ENCODE measurements at regions not wholly inside any gene's neighbourhood (a gene's known extent, or its start where the extent isn't known, plus 50 kb on each side); places are given as distances from the start of the nearest gene placed in this dataset.

- no peaks in the 10 kb centered on the region for H4K20me1 ChIP-seq (ENCODE audit: insufficient read depth)
- H3K9ac ChIP-seq: no peak overlapping the region
- H3F3A ChIP-seq (replicated peaks; ENCODE audit: insufficient read depth): peaks cover 15% of the 10 kb centered on the region
- H3K4me2 ChIP-seq: peak overlapping the region; percentile 56
- H3K9me2 ChIP-seq: no peaks in the 10 kb centered on the region
- H3K4me1 ChIP-seq (ENCODE audit: control insufficient read depth in 1 of 2, insufficient read depth in 2 of 2, low read depth in 1 of 2, low read length in 1 of 2): no peaks in the 10 kb centered on the region; a peak in 3 of 4 replicates
- peaks cover 2% of the 10 kb centered on the region; the same call in 1 of the 2 replicates for H3K27me3 ChIP-seq (ENCODE audit: insufficient read depth)
- H3K79me2 ChIP-seq (ENCODE audit: insufficient read depth): no peaks in the 10 kb centered on the region
- WGBS (ENCODE audit: low lambda C conversion rate): 11% methylated on average over 7 of the region's 7 CpGs
- no peak overlapping the region for H3K4me3 ChIP-seq (ENCODE audit: low read depth in 2 of 2, low read length in 1 of 2)
- CTCF ChIA-PET: interaction anchor here (0.6 to 1.5 kb wide), 2 partner anchors 12 to 85 kb away, joined by 3 read pairs; no protein-coding TSS in a partner anchor
- POLR2A ChIA-PET: no interaction called here
- no peaks in the 10 kb centered on the region for H3K9me3 ChIP-seq
- DNase-seq: no peak
- H3K36me3 ChIP-seq (replicated peaks in 1 of 2; ENCODE audit: control insufficient read depth in 1 of 2, insufficient read depth in 2 of 2, low read length in 1 of 2): no peaks in the 10 kb centered on the region
- no peak overlapping the region for H2AFZ ChIP-seq (ENCODE audit: low read depth)
- peak overlapping the region in 1 of 2 experiments; percentile 32; a peak in 1 of 4 replicates for H3K27ac ChIP-seq (ENCODE audit: low read depth in 2 of 2, low read length in 1 of 2)
- no peak for TF ChIP-seq NRF1 (IDR thresholded peaks at IDR 0.05; ENCODE audit: low read depth, low read length)
- TF ChIP-seq JUND (IDR thresholded peaks at IDR 0.05): peak; percentile 91
- TF ChIP-seq RCOR1 (IDR thresholded peaks at IDR 0.05; ENCODE audit: low read length): no peak
- TF ChIP-seq TCF12 (IDR thresholded peaks at IDR 0.05): peak; percentile 96
- peak; percentile 71; the same call in 1 of the 2 replicates for TF ChIP-seq ZBTB33 (IDR thresholded peaks at IDR 0.05; ENCODE audit: borderline replicate concordance, low read depth)
- no peak for TF ChIP-seq RAD21 (IDR thresholded peaks at IDR 0.05; ENCODE audit: low read length)
- peak; percentile 84 for TF ChIP-seq FOSL2 (IDR thresholded peaks at IDR 0.05; ENCODE audit: borderline replicate concordance, low read depth)
- TF ChIP-seq PBX3 (IDR thresholded peaks at IDR 0.05): peak; percentile 86
- TF ChIP-seq RFX5 (IDR thresholded peaks at IDR 0.05; ENCODE audit: low read length): no peak
- TF ChIP-seq TEAD4 (IDR thresholded peaks at IDR 0.05; ENCODE audit: borderline replicate concordance, insufficient read depth): peak; percentile 79; the same call in 1 of the 2 replicates
- peak; percentile 55 for TF ChIP-seq NFIC (IDR thresholded peaks at IDR 0.05; ENCODE audit: borderline replicate concordance)
- TF ChIP-seq ELF1 (IDR thresholded peaks at IDR 0.05): no peak
- TF ChIP-seq USF1 (IDR thresholded peaks at IDR 0.05; ENCODE audit: borderline replicate concordance, low read depth): no peak
- no peak for TF ChIP-seq YY1 (IDR thresholded peaks at IDR 0.05; ENCODE audit: low read depth)
- peak; percentile 52; the same call in 1 of the 2 replicates for TF ChIP-seq POLR2AphosphoS5 (IDR thresholded peaks at IDR 0.05; ENCODE audit: low read depth, low read length)
- TF ChIP-seq MEF2A (IDR thresholded peaks at IDR 0.05; ENCODE audit: borderline replicate concordance, low read depth): 0 out of 2 replicates have a peak, but pooled peaks have one; percentile 50
- TF ChIP-seq RXRA (IDR thresholded peaks at IDR 0.05; ENCODE audit: borderline replicate concordance, low read depth): no peak; the same call in none of the 2 replicates
- no peak; the same call in 1 of the 2 replicates for TF ChIP-seq EZH2phosphoT487 (IDR thresholded peaks at IDR 0.05; ENCODE audit: borderline replicate concordance, low read depth)
- no peak for TF ChIP-seq CTCF (IDR thresholded peaks at IDR 0.05)
- peak; percentile 65; the same call in 1 of the 2 replicates for TF ChIP-seq MAX (IDR thresholded peaks at IDR 0.05; ENCODE audit: low read depth)
- TF ChIP-seq USF2 (IDR thresholded peaks at IDR 0.05; ENCODE audit: borderline replicate concordance, low read depth, low read length): no peak
- peak in 1 of 2 experiments; percentile 68; a peak in 1 of 4 replicates for TF ChIP-seq EP300 (IDR thresholded peaks at IDR 0.05; ENCODE audit: borderline replicate concordance in 1 of 2, low read depth in 1 of 2, low read length in 1 of 2)
- TF ChIP-seq GATA2 (CRISPR knock-in tag; IDR thresholded peaks at IDR 0.05): no peak
- no peak for TF ChIP-seq TAF1 (IDR thresholded peaks at IDR 0.05; ENCODE audit: borderline replicate concordance, low read depth, low read length)
- no peak for TF ChIP-seq CHD2 (IDR thresholded peaks at IDR 0.05; ENCODE audit: low read length, partially characterized antibody)
- TF ChIP-seq SIN3A (IDR thresholded peaks at IDR 0.05; ENCODE audit: borderline replicate concordance, low read depth, low read length): no peak
- no peak for TF ChIP-seq SMC3 (IDR thresholded peaks at IDR 0.05; ENCODE audit: low read depth, low read length)
- TF ChIP-seq MXI1 (IDR thresholded peaks at IDR 0.05; ENCODE audit: low read depth, low read length): no peak
These were observed 160.0 kb upstream of the PLN start for GRCh38 chr6:118387921-118388701.
